Activated CD8-positive, alpha-beta memory T cell treated with anti-CD3 and anti-CD28 coated beads for 1 hour (primary cell): ENCODE measurements at regions not wholly inside any gene's neighbourhood (a gene's known extent, or its start where the extent isn't known, plus 50 kb on each side); places are given as distances from the start of the nearest gene placed in this dataset.

Experiments used
- DNase-seq, 2 donors: peaks; one replicate each; pipeline ENCODE4 v3.0.0-alpha.2; 2020; ENCODE audit warnings: low read depth in 1 of 2; ENCODE audit errors: extremely low read depth in 1 of 2

GRCh38 chr6:138607478-138608433 lies 108.5 kb upstream of the NHSL1 start:
- no peak for DNase-seq

DNA sequence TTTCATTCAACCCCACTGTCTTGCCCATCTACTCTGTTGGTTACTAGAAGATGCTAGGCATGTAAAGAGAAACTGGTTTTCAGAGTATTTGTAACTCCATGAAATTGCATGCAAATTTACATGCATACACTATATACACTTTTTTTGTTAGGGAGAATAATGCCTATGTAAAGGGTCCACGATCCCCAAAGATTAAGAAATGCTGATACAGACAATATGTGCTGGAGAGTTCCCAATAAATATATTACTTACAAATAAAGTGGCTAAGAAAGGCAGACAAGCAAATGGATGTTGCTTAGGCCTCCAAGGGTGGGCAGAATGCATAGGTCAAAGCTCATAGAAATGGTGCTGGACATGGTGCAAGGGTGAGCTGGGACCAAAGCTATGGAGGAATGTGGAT lies 109.6 kb upstream of the NHSL1 start:
- DNase-seq, result no peak

DNA sequence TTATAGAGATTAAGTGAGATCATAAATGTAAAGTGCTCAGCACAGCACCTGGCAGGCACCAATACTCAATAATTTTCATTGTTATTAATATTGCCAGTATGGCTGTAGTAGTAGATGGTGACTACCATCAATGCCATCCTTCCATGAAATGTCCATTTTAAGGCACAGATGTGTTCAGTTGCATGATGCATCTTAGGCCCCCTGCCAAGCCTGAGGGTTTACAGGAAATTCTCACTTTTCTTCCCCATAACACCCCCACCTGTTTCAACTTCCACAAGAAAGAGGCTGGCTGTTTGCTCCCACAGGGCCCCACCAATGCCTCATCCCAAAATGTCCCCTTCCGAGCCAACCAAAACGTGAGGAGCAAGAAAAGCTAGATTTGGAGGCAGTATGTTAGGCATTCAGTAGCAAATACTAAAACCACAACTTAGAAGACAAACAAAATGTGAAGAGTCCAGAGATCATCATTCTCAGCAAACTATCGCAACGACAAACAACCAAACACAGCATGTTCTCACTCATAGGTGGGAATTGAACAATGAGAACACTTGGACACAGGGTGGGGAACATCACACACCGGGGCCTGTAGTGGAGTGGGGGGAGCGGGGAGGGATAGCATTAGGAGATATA lies 110.6 kb upstream of the NHSL1 start:
- DNase-seq, result no peak

GRCh38 chr6:138610816-138611215 lies 111.5 kb upstream of the NHSL1 start:
- no peak for DNase-seq

GRCh38 chr6:138614151-138614550 lies 114.9 kb upstream of the NHSL1 start:
- no peak for DNase-seq

- no peak for DNase-seq
These were observed 118.9 kb upstream of the NHSL1 start for GRCh38 chr6:138618168-138618567.

DNA sequence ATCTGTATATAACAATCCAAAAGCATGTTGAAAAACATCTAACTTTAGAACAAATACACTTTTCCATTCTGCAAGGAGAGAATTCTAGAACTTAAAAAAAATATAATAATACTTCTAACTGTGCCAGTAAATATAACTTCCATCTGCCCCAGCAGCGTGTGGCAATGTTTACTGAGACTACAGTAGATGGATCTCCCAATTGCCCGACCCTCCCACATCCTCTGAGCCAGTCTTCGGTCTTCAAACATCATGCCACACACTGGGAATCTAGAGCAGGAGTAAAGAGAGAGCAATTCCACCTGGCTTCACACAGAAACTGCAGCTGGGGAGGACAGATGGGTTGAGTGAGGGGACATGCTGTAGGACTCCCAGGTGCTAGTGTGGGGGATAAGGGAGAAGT lies 121.3 kb upstream of the NHSL1 start:
- DNase-seq, result no peak

GRCh38 chr6:138622967-138623366 lies 123.7 kb upstream of the NHSL1 start:
- no peak for DNase-seq

DNA sequence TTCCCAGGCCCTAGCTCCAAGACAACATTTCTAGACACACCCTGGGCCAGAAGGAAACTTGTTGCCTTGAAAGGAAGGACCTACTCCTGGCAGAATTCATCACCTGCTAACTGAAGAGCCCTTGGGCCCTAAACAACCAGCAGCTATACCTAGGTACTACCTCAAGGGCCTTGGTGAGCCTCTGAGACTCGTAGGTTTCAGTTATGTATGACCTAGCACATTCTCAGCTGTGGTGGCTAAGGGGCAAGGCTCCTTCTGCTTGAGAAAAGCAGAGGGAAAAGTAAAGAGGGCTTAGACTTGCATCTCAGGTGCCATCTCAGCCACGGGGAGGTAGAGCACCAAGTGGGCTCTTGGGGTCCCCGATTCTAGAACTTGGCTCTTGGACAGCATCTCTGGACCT lies 132.3 kb upstream of the NHSL1 start:
- no peak for DNase-seq

GRCh38 chr6:138637822-138638221 lies 135.7 kb upstream of the CCDC28A start:
- no peak for DNase-seq

DNA sequence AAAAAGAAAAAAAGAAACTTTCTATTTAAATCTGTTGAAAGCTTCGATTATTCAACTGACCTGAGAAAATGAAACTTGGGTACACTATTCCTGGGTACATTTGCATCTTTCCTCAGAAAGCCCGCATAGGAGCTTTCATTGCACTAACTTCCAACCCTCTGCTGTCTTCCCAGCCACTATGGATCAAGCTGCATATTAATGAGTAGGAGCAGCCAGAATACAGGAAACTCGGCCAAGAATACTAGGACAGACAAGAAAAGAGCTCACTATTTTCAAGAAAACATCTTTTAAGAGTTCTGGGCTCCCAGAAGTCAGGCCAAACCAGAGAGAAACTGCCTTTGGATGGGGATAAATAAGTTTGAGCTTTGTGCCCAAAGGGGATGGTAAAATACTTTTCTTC lies 135.0 kb upstream of the CCDC28A start:
- no peak for DNase-seq

DNA sequence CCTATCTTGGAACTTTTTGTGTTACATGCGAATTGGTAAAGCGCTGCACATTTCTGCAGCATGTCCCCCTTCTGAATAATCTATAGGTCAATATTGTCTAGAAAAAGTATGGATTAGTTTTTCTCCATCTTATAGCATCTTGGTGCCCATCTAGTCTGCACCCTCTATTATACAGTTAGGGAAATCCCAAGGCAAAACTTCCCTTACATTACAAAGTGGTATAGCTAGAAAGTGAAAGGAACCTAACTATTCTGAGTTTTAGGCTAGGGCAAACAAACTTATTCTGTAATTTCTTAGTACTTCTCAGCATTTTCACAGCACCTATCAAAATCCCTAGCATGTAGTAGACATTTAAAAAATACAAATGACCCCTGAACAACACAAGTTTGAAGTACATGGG lies 133.5 kb upstream of the CCDC28A start:
- no peak for DNase-seq

DNA sequence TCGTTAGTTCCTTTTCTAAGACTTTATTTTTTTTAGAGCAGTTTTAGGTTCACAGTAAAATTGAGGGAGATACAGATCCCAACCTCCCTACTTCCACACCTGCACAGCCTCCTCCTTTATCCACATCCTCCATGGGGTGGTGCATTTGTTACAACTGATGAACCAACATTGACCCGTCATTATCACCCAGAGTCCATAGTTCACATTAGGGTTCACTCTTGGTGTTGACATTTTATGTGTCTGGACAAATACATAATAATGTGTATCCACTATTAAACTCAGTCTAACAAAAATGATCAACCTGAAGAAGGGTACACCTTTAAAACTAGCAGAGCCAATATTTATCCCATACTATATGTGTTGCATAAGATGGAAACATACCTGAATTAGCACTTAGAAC lies 130.4 kb upstream of the CCDC28A start:
- DNase-seq, result no peak

DNA sequence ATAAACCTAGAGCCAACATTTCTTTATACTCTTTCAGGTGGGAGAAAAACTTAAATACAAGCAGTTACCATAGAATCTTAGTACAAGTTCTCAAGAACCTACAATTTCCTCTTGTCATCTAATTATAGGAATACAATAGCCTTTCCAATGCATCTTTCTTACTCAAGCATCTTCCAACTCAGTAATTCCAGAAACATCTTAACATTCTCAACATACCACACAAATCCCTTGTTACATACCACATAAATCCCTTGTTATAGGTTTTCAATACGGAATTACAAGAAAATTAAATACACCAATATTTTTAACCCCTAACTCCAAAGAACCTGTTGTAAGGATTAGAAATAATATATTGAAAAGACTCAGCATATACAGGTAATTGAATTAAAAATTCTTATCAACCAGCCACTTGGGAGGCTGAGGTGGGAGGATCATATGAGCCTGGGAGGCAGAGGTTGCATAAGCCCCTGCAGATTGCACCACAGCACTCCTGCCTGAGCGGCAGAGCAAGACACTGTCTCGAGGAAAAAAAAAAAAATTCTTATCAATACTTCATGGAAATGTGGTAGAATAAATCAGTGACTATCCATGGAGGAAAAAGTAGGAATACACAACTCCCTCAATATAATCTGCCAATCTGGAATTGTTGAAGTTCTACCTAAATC lies 127.5 kb upstream of the CCDC28A start:
- DNase-seq, result no peak

DNA sequence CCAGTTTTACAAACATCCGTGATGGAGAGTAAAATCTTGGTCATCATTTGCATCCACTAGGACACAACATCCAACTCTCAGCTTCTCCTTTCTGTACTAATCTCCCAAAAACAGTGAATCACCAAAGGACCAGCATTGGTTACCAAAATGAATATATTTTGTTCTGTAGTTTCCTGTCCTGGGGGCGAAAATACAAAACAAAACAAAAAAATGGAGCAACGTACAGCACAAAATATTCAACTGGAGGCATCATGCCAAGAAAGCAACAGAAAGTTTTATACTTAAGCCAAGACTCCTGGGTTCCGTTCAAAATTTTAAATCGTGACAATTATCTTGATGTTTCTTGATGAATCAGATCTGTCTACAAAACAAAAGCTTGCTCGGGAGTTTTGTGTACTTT lies 126.6 kb upstream of the CCDC28A start:
- DNase-seq, result no peak

- no peak for DNase-seq
These were observed 125.4 kb upstream of the CCDC28A start for GRCh38 chr6:138648127-138648526.

DNA sequence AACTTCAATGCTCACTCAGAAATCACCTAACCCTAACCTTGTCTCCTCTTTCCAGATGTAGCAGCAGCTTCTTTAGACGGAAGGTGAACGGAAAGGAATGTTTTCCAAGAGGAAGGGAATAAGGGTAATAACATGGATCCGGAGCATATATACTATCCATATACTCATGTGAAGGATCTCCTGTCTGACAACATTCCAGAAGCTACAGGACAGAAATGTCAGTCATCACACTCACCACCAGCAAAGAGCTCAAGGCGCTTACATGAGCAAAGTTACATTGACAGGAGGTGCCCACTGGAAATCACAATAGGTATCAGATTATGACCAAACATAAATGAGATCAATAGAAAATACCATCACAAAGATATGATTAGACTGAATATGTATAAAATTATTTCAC lies 122.1 kb upstream of the CCDC28A start:
- DNase-seq, result no peak

DNA sequence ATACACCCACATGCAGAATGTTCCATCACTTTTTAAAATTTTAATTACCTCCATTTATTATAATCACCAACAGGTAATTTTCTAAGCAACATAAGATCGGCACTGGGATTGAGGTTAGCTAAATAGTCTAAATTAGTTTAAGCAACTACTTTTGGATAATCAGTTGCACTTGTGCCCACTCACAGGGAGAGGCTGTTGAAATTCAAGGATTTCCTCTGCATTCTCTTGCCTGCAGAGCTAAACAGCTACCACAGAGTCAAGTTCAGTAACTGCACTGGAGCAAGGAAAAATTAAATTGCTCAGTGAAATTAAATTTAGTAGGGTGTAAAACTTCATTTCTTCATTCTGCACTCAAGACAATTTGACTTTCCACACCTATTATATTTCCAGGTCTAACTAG lies 120.7 kb upstream of the CCDC28A start:
- DNase-seq, result no peak

DNA sequence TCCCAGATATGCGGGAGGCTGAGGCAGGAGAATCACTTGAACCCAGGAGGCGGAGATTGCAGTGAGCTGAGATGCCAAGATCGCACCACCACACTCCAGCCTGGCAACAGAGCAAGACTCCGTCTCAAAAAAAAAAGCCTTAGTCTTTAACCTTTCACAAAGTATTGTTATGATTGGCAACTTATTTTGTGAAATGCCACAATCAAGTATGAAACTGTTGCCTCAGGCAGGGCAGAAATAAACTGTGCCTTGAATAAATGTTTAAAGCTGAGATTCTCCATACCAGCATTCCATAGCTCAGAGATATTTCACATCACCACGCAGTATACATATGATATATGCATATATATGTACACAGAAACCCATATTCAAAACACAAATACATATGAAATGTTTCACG lies 120.1 kb upstream of the CCDC28A start:
- DNase-seq, result no peak

GRCh38 chr6:138654715-138655634 lies 118.6 kb upstream of the CCDC28A start:
- no peak for DNase-seq

DNA sequence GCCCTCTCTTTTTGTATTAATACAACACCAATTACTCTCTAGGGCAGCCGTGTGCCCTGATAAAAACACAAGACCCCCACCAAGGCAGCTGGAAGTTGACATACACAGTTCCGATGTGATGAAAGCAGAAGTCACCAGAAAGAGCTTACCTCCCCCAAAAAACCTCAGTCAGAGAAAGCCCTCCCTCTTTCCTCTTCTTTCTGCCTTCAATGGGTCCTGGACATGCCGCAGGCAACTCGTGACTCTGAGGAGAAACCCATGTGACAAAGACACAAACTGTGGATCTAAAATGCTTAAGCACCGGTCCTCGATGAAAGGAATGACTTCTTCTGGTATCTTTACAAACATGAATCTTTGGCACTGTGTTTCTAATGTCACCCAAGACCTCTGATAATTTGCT lies 117.7 kb upstream of the CCDC28A start:
- no peak for DNase-seq
